ENCODE measurements at regions not wholly inside any gene's neighbourhood (a gene's known extent, or its start where the extent isn't known, plus 50 kb on each side); places are given as distances from the start of the nearest gene placed in this dataset.

GRCh38 chr4:111475666-111476065 is 669.6 kb upstream of the FAM241A start:
- Histone ChIP-seq H3K36me3 (ENCODE audit: control insufficient read depth, insufficient read depth, low read length) (no peaks in the 10 kb centered on the region), H3K9me3 (ENCODE audit: control insufficient read depth, insufficient read depth, low read length) (no peaks in the 10 kb centered on the region), H3K27me3 (ENCODE audit: control insufficient read depth, insufficient read depth, low read length) (no peaks in the 10 kb centered on the region), H3K4me1 (ENCODE audit: control insufficient read depth, insufficient read depth, low read length) (no peaks in the 10 kb centered on the region), H3K4me3 (ENCODE audit: low read depth, low read length) (no peak overlapping the region), H3K27ac (ENCODE audit: low read depth, low read length) (no peak overlapping the region), H3K9ac (ENCODE audit: low read depth, low read length) (no peak overlapping the region)

GRCh38 chr4:111480510-111480909 is 664.7 kb upstream of the FAM241A start:
- Histone ChIP-seq H3K36me3 (ENCODE audit: control insufficient read depth, insufficient read depth, low read length) (no peaks in the 10 kb centered on the region), H3K27ac (ENCODE audit: low read depth, low read length) (no peak overlapping the region), H3K4me1 (ENCODE audit: control insufficient read depth, insufficient read depth, low read length) (no peaks in the 10 kb centered on the region; the same call in 1 of the 2 replicates), H3K9me3 (ENCODE audit: control insufficient read depth, insufficient read depth, low read length) (no peaks in the 10 kb centered on the region), H3K27me3 (ENCODE audit: control insufficient read depth, insufficient read depth, low read length) (no peaks in the 10 kb centered on the region), H3K9ac (ENCODE audit: low read depth, low read length) (no peak overlapping the region), H3K4me3 (ENCODE audit: low read depth, low read length) (no peak overlapping the region)

GRCh38 chr4:111483375-111484169 is 661.7 kb upstream of the FAM241A start:
- no peaks in the 10 kb centered on the region for H3K9me3 ChIP-seq (ENCODE audit: control insufficient read depth, insufficient read depth, low read length)
- H3K27me3 ChIP-seq (ENCODE audit: control insufficient read depth, insufficient read depth, low read length) = no peaks in the 10 kb centered on the region
- H3K36me3 ChIP-seq (ENCODE audit: control insufficient read depth, insufficient read depth, low read length) = no peaks in the 10 kb centered on the region
- no peak overlapping the region for H3K9ac ChIP-seq (ENCODE audit: low read depth, low read length)
- no peak overlapping the region for H3K27ac ChIP-seq (ENCODE audit: low read depth, low read length)
- H3K4me3 ChIP-seq (ENCODE audit: low read depth, low read length) = no peak overlapping the region
- H3K4me1 ChIP-seq (ENCODE audit: control insufficient read depth, insufficient read depth, low read length) = no peaks in the 10 kb centered on the region; the same call in 1 of the 2 replicates

GRCh38 chr4:111492496-111492895 is 652.8 kb upstream of the FAM241A start:
- Histone ChIP-seq H3K4me3 (ENCODE audit: low read depth, low read length) (no peak overlapping the region), H3K36me3 (ENCODE audit: control insufficient read depth, insufficient read depth, low read length) (no peaks in the 10 kb centered on the region), H3K9me3 (ENCODE audit: control insufficient read depth, insufficient read depth, low read length) (no peaks in the 10 kb centered on the region), H3K9ac (ENCODE audit: low read depth, low read length) (no peak overlapping the region), H3K27ac (ENCODE audit: low read depth, low read length) (no peak overlapping the region), H3K27me3 (ENCODE audit: control insufficient read depth, insufficient read depth, low read length) (no peaks in the 10 kb centered on the region), H3K4me1 (ENCODE audit: control insufficient read depth, insufficient read depth, low read length) (no peaks in the 10 kb centered on the region)

- Histone ChIP-seq H3K4me1 (ENCODE audit: control insufficient read depth, insufficient read depth, low read length) (no peaks in the 10 kb centered on the region), H3K4me3 (ENCODE audit: low read depth, low read length) (no peak overlapping the region), H3K9me3 (ENCODE audit: control insufficient read depth, insufficient read depth, low read length) (no peaks in the 10 kb centered on the region), H3K27ac (ENCODE audit: low read depth, low read length) (no peak overlapping the region), H3K27me3 (ENCODE audit: control insufficient read depth, insufficient read depth, low read length) (no peaks in the 10 kb centered on the region), H3K36me3 (ENCODE audit: control insufficient read depth, insufficient read depth, low read length) (no peaks in the 10 kb centered on the region), H3K9ac (ENCODE audit: low read depth, low read length) (no peak overlapping the region)
Measured at GRCh38 chr4:111494471-111494870, 650.8 kb upstream of the FAM241A start.

GRCh38 chr4:111494971-111495370 is 650.3 kb upstream of the FAM241A start:
- Histone ChIP-seq H3K27me3 (ENCODE audit: control insufficient read depth, insufficient read depth, low read length) (no peaks in the 10 kb centered on the region), H3K9me3 (ENCODE audit: control insufficient read depth, insufficient read depth, low read length) (no peaks in the 10 kb centered on the region), H3K4me3 (ENCODE audit: low read depth, low read length) (no peak overlapping the region), H3K4me1 (ENCODE audit: control insufficient read depth, insufficient read depth, low read length) (no peaks in the 10 kb centered on the region), H3K27ac (ENCODE audit: low read depth, low read length) (no peak overlapping the region), H3K36me3 (ENCODE audit: control insufficient read depth, insufficient read depth, low read length) (no peaks in the 10 kb centered on the region), H3K9ac (ENCODE audit: low read depth, low read length) (no peak overlapping the region)

- H3K9ac ChIP-seq (ENCODE audit: low read depth, low read length) = no peak overlapping the region
- no peak overlapping the region for H3K4me3 ChIP-seq (ENCODE audit: low read depth, low read length)
- H3K36me3 ChIP-seq (ENCODE audit: control insufficient read depth, insufficient read depth, low read length) = no peaks in the 10 kb centered on the region
- no peaks in the 10 kb centered on the region for H3K27me3 ChIP-seq (ENCODE audit: control insufficient read depth, insufficient read depth, low read length)
- no peaks in the 10 kb centered on the region for H3K4me1 ChIP-seq (ENCODE audit: control insufficient read depth, insufficient read depth, low read length)
- no peak overlapping the region for H3K27ac ChIP-seq (ENCODE audit: low read depth, low read length)
- no peaks in the 10 kb centered on the region for H3K9me3 ChIP-seq (ENCODE audit: control insufficient read depth, insufficient read depth, low read length)
Measured at GRCh38 chr4:111499291-111499690, 646.0 kb upstream of the FAM241A start.

- H3K9me3 ChIP-seq (ENCODE audit: control insufficient read depth, insufficient read depth, low read length) = no peaks in the 10 kb centered on the region
- no peak overlapping the region for H3K4me3 ChIP-seq (ENCODE audit: low read depth, low read length)
- H3K36me3 ChIP-seq (ENCODE audit: control insufficient read depth, insufficient read depth, low read length) = no peaks in the 10 kb centered on the region
- no peaks in the 10 kb centered on the region for H3K4me1 ChIP-seq (ENCODE audit: control insufficient read depth, insufficient read depth, low read length)
- no peak overlapping the region for H3K27ac ChIP-seq (ENCODE audit: low read depth, low read length)
- no peak overlapping the region for H3K9ac ChIP-seq (ENCODE audit: low read depth, low read length)
- no peaks in the 10 kb centered on the region for H3K27me3 ChIP-seq (ENCODE audit: control insufficient read depth, insufficient read depth, low read length)
Measured at GRCh38 chr4:111499706-111500105, 645.5 kb upstream of the FAM241A start.

- no peaks in the 10 kb centered on the region for H3K4me1 ChIP-seq (ENCODE audit: control insufficient read depth, insufficient read depth, low read length)
- H3K27ac ChIP-seq (ENCODE audit: low read depth, low read length) = no peak overlapping the region
- H3K9me3 ChIP-seq (ENCODE audit: control insufficient read depth, insufficient read depth, low read length) = no peaks in the 10 kb centered on the region
- no peaks in the 10 kb centered on the region for H3K27me3 ChIP-seq (ENCODE audit: control insufficient read depth, insufficient read depth, low read length)
- H3K9ac ChIP-seq (ENCODE audit: low read depth, low read length) = no peak overlapping the region
- H3K36me3 ChIP-seq (ENCODE audit: control insufficient read depth, insufficient read depth, low read length) = no peaks in the 10 kb centered on the region
- H3K4me3 ChIP-seq (ENCODE audit: low read depth, low read length) = no peak overlapping the region
Measured at GRCh38 chr4:111500858-111501257, 644.4 kb upstream of the FAM241A start.

- Histone ChIP-seq H3K36me3 (ENCODE audit: control insufficient read depth, insufficient read depth, low read length) (no peaks in the 10 kb centered on the region), H3K27me3 (ENCODE audit: control insufficient read depth, insufficient read depth, low read length) (no peaks in the 10 kb centered on the region), H3K27ac (ENCODE audit: low read depth, low read length) (no peak overlapping the region), H3K9ac (ENCODE audit: low read depth, low read length) (no peak overlapping the region), H3K4me1 (ENCODE audit: control insufficient read depth, insufficient read depth, low read length) (no peaks in the 10 kb centered on the region), H3K4me3 (ENCODE audit: low read depth, low read length) (no peak overlapping the region), H3K9me3 (ENCODE audit: control insufficient read depth, insufficient read depth, low read length) (no peaks in the 10 kb centered on the region)
Measured at GRCh38 chr4:111501946-111502345, 643.3 kb upstream of the FAM241A start.

GRCh38 chr4:111502626-111503025 is 642.6 kb upstream of the FAM241A start:
- no peak overlapping the region for H3K27ac ChIP-seq (ENCODE audit: low read depth, low read length)
- H3K9ac ChIP-seq (ENCODE audit: low read depth, low read length) = no peak overlapping the region
- no peak overlapping the region for H3K4me3 ChIP-seq (ENCODE audit: low read depth, low read length)
- H3K36me3 ChIP-seq (ENCODE audit: control insufficient read depth, insufficient read depth, low read length) = no peaks in the 10 kb centered on the region
- no peaks in the 10 kb centered on the region for H3K27me3 ChIP-seq (ENCODE audit: control insufficient read depth, insufficient read depth, low read length)
- no peaks in the 10 kb centered on the region for H3K9me3 ChIP-seq (ENCODE audit: control insufficient read depth, insufficient read depth, low read length)
- no peaks in the 10 kb centered on the region for H3K4me1 ChIP-seq (ENCODE audit: control insufficient read depth, insufficient read depth, low read length)

Data from HUES48 (cell line).